ENCODE measurements at regions not wholly inside any gene's neighbourhood (a gene's known extent, or its start where the extent isn't known, plus 50 kb on each side); places are given as distances from the start of the nearest gene placed in this dataset.
"Not testable (repeated sequence)": the region's sequence is repeated elsewhere in the genome, so short reads cannot be mapped to it uniquely, and the experiment has no call there.

DNA sequence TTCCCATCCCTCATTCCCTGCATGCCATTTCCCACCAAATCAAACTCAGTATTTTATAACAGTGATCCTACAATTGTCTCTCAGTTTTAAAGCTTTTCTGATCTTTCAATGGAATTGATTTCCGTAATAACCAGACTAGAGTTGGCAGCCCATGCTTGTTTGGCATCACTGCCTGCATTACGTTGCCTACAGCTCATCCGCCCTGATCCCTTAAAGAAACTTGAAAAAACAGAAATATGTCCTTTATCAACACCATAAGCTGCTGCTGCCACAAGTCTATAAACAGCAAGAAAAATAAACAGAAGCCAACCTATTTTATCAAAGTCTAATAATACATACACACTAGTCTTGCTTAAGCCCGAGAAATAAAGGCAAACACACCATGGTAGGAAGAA lies 331.0 kb downstream of the METTL4 start:
- no peak overlapping the region for H3K4me3 ChIP-seq (ENCODE audit: low read depth, low read length)

DNA sequence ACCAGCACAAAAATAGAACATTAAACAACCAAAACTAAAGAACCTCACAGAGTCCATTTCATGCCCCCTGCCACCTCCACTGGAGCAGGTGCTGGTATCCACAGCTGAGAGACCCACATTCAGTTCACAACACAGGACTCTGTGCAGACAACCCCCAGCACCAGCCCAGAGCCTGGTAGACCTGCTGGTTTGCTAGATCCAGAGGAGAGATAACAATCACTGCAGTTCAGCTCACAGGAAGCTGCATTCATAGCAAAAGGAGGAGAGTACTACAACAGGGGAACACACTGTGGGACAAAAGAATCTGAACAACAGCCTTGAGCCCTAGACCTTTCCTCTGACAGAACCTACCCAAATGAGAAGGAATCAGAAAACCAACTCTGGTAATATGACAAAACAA lies 326.7 kb downstream of the METTL4 start:
- H3K4me3 ChIP-seq (ENCODE audit: low read depth, low read length), result no peak overlapping the region
- TF ChIP-seq, protein P1, sequence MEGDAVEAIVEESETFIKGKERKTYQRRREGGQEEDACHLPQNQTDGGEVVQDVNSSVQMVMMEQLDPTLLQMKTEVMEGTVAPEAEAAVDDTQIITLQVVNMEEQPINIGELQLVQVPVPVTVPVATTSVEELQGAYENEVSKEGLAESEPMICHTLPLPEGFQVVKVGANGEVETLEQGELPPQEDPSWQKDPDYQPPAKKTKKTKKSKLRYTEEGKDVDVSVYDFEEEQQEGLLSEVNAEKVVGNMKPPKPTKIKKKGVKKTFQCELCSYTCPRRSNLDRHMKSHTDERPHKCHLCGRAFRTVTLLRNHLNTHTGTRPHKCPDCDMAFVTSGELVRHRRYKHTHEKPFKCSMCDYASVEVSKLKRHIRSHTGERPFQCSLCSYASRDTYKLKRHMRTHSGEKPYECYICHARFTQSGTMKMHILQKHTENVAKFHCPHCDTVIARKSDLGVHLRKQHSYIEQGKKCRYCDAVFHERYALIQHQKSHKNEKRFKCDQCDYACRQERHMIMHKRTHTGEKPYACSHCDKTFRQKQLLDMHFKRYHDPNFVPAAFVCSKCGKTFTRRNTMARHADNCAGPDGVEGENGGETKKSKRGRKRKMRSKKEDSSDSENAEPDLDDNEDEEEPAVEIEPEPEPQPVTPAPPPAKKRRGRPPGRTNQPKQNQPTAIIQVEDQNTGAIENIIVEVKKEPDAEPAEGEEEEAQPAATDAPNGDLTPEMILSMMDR (IDR thresholded peaks at IDR 0.05; ENCODE audit: borderline replicate concordance, insufficient read depth, low read depth, low read length), result no peak

More for the DNA sequence above, 331.0 kb downstream of the METTL4 start:
- TF ChIP-seq, protein P1 (IDR thresholded peaks at IDR 0.05; ENCODE audit: borderline replicate concordance, insufficient read depth, low read depth, low read length), result no peak

DNA sequence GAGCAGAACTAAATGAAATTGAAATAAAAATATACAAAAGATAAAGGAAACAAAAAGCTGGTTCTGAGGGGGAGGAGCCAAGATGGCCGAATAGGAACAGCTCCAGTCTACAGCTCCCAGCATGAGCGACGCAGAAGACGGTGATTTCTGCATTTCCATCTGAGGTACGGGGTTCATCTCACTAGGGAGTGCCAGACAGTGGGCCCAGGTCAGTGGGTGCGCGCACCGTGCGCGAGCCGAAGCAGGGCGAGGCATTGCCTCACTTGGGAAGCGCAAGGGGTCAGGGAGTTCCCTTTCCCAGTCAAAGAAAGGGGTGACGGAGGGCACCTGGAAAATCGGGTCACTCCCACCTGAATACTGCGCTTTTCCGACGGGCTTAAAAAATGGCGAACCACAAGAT lies 324.2 kb downstream of the METTL4 start:
- not testable (repeated sequence) for H3K4me3 ChIP-seq (ENCODE audit: low read depth, low read length)

DNA sequence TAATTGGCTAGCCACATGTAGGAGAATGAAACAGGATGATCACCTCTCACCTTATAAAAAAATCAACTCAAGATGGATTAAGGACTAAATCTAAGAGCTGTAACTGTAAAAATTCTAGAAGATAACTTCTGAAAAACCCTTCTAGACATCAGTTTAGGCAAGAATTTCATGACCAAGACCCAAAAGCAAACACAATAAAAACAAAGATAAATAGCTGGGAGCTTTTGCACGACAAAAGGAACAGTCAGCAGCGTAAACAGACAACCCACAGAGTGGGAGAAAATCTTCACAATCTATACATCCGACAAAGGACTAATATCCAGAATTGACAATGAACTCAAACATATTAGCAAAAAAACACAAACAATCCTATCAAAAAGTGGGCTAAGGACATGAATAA lies 316.3 kb downstream of the METTL4 start:
- no peak overlapping the region for H3K4me3 ChIP-seq (ENCODE audit: low read depth, low read length)
- TF ChIP-seq, protein P1 (IDR thresholded peaks at IDR 0.05; ENCODE audit: borderline replicate concordance, insufficient read depth, low read depth, low read length), result no peak

DNA sequence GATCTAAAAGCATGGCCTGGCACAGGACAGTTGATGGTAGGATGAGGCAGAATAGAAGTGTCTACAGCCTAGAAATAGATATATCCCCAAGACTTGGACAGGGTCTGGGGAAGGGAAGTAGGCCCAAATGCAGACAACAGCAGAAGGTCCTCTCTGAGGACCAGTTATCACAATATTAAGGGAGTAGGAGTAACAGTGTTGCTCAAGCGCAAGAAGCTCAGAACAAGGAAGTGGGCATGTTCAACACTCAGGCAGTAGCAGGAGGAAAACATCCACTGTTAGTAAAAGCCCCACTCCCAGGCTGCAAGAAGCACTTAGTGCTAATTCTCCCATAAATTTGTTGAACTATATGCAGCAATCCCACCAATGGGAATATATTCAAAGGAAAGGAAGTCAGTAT lies 314.7 kb downstream of the METTL4 start:
- TF ChIP-seq, protein P1 (IDR thresholded peaks at IDR 0.05; ENCODE audit: borderline replicate concordance, insufficient read depth, low read depth, low read length), result no peak
- no peak overlapping the region for H3K4me3 ChIP-seq (ENCODE audit: low read depth, low read length)

DNA sequence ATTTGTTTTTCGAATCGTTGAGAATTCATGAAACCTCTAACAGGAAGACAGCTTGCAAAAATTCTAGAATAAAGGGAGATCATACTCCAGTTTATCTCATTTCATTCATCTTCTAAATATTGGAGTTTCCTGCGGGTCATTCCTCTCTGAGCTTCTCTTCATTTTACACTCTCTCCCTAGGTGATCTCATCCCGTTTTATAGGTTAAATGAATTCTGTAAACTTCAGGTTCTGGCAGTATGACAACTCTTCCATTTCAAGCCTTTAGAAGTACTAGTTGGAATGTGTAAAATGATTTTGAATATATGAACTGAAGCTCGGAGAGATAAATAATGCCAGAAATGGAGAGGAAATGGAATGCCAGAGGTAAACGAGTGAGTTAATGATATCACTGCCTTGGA lies 312.4 kb downstream of the METTL4 start:
- no peak overlapping the region for H3K4me3 ChIP-seq (ENCODE audit: low read depth, low read length)

DNA sequence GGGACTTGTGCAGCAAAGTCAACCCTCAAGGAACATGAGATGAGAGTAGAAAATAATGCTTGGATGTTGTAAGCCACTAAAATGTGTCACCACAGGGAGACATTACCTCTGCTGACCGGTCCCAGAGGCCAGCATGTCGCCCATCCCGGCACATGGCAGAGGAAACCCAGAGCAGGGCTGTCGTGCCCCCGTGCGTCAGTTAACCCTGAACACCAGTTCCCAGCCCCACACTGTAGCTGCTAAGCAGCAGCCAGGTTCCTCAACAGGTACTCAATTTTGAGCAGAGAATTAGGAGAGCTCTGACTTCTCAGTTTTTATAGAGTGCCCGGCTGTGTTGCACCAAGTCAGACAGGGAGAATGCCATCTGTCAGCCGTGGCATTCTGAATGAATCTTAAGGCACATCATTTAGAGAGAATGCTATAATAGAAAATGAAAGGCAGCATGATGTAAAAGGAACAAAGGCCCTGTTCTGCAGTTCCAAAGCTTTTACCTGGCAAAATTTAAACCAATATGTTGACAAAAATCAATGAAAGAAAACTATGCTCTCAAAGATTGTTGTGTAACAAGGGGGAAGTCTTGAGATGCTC lies 307.9 kb downstream of the METTL4 start:
- no peak overlapping the region for H3K4me3 ChIP-seq (ENCODE audit: low read depth, low read length)
- TF ChIP-seq, protein P1 (IDR thresholded peaks at IDR 0.05; ENCODE audit: borderline replicate concordance, insufficient read depth, low read depth, low read length), result no peak

More for the DNA sequence above, 312.4 kb downstream of the METTL4 start:
- TF ChIP-seq, protein P1 (IDR thresholded peaks at IDR 0.05; ENCODE audit: borderline replicate concordance, insufficient read depth, low read depth, low read length), result no peak

DNA sequence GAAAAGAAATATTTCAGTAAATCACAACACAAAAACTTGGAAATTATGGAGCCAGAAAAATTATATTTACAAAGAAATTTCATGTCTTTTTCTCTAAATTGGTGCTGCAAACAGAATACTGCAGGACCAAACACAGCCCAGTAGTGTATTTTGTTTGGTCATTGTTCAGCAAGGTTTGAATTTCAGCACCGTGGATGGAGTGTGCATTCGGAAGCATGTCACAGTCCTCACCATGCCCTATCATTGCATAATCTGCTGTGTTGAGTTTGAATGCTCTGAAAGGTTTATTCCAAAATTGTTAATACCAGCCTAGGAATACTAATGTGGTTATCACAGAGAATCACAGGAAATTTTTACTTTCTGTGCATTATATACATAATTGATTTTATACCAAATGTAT lies 296.7 kb downstream of the METTL4 start:
- TF ChIP-seq, protein P1 (IDR thresholded peaks at IDR 0.05; ENCODE audit: borderline replicate concordance, insufficient read depth, low read depth, low read length), result no peak
- no peak overlapping the region for H3K4me3 ChIP-seq (ENCODE audit: low read depth, low read length)

All from GM12875 (cell line).